ENCODE measurements at regions not wholly inside any gene's neighbourhood (a gene's known extent, or its start where the extent isn't known, plus 50 kb on each side); places are given as distances from the start of the nearest gene placed in this dataset.

DNA sequence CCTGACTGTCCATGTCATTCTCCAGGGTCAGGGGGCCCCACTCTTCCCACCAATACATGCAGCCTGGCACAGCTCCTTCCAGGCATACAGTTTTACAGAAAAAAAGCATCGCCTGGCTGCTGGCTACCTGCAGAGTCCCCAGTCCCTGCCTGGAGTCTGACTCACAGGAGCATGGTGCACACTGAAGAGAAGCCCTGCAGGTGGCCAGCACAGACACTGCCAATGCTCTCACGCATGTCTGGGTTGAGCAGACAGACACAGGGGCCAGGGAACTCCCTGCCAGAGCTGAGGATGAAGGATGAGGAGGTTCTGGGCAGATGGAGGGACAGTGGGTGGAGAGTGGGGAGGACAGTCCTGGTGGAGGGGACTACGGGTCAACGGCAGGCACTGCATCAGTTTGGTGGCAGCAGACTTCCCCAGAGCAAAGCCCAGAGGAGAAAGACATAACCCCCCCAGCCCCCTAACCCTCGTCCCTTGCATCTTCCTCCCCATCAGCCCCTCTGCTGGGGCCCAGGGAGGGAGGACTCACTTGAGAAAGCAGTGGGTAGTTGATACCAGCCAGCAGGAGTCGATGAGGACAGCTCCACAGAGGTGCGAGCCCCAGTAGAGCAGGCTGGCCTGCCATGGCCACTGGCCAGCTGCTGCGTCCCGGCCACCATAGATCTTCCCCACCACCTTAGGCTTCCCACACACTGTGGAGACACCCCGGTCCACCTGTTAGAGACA, 72.9 kb upstream of the SPTLC1 start:
- DNase-seq (ENCODE audit: low read depth), result no peak
- in situ Hi-C loops (cut with HindIII; ENCODE audit: low pct_unique_long_range_greater_than_20kb, low sequenced_read_pairs), result no loop called here

DNA sequence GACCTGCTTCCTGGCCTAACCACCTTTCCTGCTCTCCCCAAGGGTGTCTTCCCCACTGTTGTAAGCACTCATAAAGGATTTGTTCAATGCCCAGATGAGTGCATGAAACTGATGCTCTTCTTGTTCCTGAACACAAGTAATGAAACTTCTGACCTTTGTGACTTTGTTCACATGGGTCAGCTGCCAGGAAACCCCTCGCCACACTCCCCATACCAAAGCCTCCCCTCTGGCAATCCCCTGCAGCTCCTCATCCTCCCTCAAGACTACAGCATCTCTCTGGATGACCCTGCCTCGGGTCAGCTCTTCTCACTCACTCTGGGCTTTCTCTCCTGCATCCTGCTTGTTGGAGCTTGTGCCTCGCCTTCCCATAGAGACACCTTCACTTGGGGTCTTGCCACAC, 72.2 kb upstream of the SPTLC1 start:
- DNase-seq (ENCODE audit: low read depth), result no peak
- in situ Hi-C loops (cut with HindIII; ENCODE audit: low pct_unique_long_range_greater_than_20kb, low sequenced_read_pairs), result no loop called here

DNA sequence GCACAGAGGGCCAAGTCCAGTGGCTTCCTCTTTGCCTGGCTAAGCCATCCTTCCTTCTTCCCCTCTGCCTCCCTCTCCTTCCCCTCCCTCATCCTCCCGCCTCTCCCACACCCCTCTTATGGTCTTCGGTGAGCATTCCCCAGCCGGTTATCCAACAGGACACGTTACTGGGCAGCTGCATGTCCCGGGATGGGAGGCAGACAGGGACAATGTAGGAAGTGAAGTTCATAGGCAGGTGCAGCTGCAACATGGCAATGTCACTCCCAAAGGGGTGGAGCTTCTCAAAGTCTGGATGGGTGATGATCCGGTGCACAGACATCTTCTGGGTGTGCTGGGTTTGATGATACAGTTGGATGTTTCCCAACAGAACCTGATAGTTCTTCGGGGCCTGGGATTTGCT, 71.4 kb upstream of the SPTLC1 start:
- no peak for DNase-seq (ENCODE audit: low read depth)
- in situ Hi-C loops (cut with HindIII; ENCODE audit: low pct_unique_long_range_greater_than_20kb, low sequenced_read_pairs), result no loop called here

DNA sequence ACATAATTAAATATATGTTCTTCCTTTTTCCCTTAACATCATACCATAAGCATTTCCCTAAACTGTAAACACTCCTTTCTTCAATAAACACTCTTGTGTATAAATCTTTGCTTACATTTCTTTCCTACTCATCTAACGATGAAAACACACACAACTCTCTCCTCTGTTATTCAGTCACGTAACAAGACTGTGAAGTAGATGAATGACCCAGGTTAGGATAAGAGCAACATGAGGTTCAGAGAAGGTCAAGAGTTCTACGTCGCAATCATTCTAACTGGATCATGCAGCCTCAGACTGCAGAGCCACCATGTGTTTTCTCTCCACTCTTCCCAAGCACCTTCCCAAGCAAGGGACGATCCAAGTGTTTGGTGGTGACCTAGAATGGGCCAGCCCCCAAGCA, 70.5 kb upstream of the SPTLC1 start:
- DNase-seq (ENCODE audit: low read depth), result no peak
- in situ Hi-C loops (cut with HindIII; ENCODE audit: low pct_unique_long_range_greater_than_20kb, low sequenced_read_pairs), result no loop called here

DNA sequence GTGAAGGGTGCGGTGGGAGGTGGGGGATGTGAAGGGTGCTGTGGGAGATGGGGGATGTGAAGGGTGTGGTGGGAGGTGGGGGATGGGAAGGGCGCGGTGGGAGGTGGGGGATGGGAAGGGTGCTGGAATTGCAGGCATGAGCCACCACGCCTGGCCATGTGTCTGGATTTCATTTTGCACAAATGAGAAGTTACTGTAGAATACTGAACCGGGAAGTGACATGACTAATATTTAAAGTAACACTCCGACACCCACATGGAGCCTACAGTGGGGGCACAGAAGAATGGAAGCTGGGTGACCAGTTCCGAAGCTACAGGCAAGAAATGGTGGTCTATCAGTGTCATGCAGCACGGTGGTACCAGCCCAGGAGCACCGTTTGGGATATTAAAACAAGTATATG, 69.9 kb upstream of the SPTLC1 start:
- no peak for DNase-seq (ENCODE audit: low read depth)
- in situ Hi-C loops (cut with HindIII; ENCODE audit: low pct_unique_long_range_greater_than_20kb, low sequenced_read_pairs), result no loop called here

DNA sequence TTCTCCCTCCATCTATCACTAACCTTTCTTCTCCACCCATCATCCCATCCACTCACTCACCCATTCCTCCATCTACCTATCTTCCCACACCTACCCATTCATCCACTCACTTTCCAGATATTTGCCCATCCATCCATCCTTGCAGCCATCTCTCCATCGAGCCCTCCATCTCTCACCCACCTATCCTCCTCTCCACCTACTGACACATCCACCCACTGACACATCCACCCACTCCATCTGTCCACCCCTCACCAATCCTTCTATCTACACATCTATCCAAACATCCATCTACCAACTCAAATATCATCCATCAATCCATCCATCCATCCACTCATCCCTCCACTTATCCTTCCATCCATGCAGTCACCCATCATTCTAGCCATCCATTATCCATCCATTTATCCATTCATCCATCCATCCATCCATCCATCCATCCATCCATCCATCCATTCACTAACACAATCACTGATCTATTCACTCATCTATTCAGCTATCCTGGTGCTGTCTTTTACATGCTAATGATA, 68.9 kb upstream of the SPTLC1 start:
- in situ Hi-C loops (cut with HindIII; ENCODE audit: low pct_unique_long_range_greater_than_20kb, low sequenced_read_pairs), result no loop called here
- no peak for DNase-seq (ENCODE audit: low read depth)

DNA sequence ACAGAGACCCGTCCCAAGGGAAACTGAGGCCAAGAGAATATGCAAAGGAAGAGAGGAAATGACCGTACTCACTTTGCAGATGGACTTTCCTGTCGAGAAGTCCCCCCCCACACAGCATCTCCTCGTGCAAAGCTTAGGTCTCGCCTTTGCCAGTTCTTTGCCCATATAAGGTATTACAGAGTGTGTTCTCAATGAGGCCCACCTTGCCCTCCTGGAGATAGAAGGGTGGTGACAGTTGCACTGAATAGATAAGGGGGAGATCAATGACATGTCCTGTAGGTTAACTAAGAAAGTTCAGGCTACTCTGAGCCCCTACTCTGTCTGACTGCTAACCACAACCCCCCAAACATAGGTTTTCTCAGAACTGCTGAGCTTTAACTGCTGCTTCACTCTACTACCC, 68.2 kb upstream of the SPTLC1 start:
- in situ Hi-C loops (cut with HindIII; ENCODE audit: low pct_unique_long_range_greater_than_20kb, low sequenced_read_pairs), result no loop called here
- no peak for DNase-seq (ENCODE audit: low read depth)

DNA sequence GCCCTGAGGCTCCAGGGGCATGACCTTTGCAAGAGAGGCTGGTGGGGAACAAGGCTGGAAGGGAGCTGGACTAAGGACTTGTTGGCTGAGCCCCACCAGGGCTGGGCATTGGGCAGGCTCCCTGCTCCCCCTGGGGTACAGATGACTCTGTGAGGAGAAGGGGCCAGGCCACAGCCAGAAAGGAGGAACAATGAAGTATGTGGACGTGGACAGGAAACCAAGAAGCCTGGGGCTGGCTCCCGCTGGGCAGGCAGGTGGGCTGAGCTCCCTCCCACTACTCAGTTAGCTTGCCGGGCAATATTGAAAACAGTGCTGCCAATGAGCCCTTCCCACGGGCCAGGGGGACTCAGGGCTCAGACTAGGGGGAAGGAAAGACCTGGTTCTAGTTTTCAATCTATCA, 66.1 kb upstream of the SPTLC1 start:
- in situ Hi-C loops (cut with HindIII; ENCODE audit: low pct_unique_long_range_greater_than_20kb, low sequenced_read_pairs), result no loop called here
- no peak for DNase-seq (ENCODE audit: low read depth)

DNA sequence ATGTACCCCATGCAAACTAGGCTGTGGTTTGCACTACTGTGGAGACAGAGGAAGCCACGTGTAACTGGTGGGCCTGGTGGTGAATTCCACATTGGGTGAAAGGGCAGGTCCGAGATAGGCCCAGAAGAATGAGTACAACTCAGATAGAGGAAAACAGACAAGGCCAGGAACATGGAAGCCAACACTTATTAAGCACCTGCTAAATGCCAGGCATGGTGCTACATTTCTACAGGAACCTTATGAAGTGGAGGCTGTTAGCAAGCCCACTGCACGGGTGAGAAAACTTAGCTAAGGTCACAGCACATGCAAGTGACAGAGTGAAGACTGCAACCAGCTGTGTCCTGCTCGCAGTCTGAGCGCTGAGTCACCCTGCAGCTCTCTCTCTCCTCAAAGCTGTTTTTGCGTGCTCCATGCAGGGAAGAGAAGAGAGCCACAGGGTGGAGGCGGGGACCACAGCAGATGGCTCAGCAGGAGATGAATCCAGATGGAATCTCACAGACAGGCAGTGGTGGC, 65.5 kb upstream of the SPTLC1 start:
- in situ Hi-C loops (cut with HindIII; ENCODE audit: low pct_unique_long_range_greater_than_20kb, low sequenced_read_pairs), result no loop called here
- peak; percentile 76 for DNase-seq (ENCODE audit: low read depth)

DNA sequence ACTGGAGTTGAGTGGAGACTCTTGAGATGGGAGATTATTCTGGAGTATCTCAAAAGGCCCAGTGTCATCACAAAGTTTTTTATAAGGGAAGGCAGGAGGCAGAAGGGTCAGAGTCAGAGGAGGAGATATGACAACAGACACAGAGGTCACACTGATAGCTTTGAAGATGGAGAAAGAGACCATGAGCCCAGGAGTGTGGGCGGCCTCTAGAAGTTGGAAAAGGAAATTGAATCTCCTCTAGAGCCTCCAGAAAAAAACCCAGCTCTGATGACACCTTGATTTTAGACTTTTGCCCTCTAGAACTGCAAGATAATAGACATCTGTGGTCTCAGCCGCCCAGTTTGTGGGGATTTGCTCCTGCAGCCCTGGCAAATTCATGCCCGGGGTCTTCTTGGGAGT, 64.8 kb upstream of the SPTLC1 start:
- no peak for DNase-seq (ENCODE audit: low read depth)
- in situ Hi-C loops (cut with HindIII; ENCODE audit: low pct_unique_long_range_greater_than_20kb, low sequenced_read_pairs), result no loop called here

DNA sequence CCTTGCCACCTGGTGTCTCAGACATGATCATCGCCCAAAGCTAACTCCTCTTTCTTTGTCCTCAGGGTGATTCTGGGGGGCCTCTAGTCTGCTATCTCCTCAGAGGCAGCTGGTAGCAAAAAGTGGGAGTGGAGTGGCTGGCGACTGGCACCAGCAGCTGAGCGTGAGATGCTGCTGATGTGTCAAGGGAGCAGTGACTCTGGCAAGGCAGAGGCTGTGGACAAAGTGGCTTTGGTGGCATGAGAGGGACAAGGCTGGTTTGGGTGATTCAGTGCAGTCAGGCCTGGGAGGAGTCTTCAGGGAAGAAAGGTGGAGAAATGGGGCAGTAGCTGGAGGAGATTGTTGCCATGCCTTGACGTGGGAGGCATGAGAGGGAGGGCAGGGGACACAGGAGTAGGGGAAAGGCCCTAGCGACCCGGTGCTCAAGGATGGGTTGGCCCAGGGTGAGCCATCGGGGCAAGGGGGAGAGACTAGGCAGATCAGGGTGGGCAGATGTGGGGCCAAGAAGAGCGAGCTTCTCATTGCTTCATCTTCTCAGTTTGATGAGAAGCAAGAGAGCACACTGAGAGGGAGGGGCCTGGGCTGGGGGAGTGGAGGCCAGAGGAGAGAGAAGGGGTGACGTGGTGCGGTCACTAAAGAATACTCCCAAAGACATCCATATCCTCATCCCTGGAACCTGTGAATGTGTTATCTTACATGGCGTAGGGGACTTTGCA, 64.2 kb upstream of the SPTLC1 start:
- DNase-seq (ENCODE audit: low read depth), result no peak
- in situ Hi-C loops (cut with HindIII; ENCODE audit: low pct_unique_long_range_greater_than_20kb, low sequenced_read_pairs), result no loop called here

DNA sequence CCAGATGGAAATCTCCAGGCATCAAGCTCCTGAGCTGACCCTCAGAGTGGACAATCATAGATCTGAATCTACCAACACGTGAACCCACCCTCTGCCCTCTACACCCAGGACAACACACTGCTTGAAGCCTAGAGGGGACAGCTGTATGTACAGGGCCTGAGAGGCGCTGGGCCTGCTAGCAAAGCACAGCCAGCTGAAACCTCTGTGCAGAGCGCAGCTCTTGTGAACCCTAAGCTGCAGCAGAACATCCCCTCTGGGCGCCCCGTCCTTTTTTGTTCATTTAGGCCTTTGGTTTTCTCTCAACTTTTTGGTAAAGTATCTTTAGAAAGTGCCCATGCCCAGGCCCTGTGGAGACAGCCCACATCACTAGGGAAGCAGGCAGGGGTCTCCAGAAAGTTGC, 62.4 kb upstream of the SPTLC1 start:
- no peak for DNase-seq (ENCODE audit: low read depth)
- in situ Hi-C loops (cut with HindIII; ENCODE audit: low pct_unique_long_range_greater_than_20kb, low sequenced_read_pairs), result no loop called here

DNA sequence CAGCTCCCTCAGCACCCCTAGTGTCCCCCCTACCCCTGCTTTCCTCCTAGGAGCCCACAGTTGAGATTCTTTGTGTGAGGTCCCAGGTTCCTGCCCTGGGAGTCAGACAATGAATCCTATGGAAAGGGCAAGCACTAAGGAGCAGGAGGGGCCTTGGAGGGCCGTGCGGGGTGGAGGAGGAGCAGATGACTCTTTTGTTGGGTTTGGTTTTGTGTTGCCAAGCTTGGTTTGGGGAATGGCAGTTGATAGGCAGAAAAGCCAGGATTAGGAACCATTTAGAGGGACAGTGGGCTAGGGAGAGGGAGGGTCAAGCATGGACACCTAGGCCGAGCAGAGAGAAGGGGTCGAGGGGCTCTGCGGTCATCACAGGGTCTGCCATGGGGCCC, 61.6 kb upstream of the SPTLC1 start:
- in situ Hi-C loops (cut with HindIII; ENCODE audit: low pct_unique_long_range_greater_than_20kb, low sequenced_read_pairs), result no loop called here
- no peak for DNase-seq (ENCODE audit: low read depth)

DNA sequence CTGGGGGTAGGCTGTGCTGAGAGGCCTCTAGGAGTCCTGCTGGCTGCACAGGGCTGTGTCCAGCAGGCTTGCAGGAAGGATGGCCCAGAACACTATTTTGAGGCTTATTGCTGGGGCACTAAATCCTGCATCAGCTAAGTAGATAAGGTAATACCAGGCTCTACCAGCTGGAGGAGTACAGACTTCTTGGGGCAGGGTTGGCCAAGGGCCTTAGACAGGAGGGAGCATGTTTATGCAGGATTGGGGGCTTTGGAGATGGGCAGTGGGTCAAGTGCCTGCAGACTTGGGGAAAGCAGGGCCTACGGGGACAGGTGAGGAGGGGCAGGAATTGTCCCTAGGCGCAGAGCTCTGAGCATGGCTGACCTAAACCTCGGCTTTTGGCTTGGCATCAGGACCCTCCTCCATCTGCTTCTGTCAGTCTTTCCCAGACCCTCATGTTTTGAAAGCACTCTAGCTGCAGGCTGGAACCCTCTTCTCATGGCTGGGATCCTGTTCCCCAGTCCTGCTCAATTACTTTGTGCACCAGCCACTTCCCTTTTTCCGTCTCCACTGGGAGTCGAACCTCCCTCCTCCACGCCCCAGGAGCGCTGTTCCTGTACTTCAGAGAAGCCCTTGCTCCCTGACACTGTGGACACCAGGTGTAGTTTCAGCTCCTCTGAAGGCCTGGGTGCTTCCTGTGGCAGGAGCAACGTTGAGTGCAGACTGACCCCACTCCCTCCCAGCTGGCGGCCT, 61.0 kb upstream of the SPTLC1 start:
- in situ Hi-C loops (cut with HindIII; ENCODE audit: low pct_unique_long_range_greater_than_20kb, low sequenced_read_pairs), result no loop called here
- DNase-seq (ENCODE audit: low read depth), result no peak

DNA sequence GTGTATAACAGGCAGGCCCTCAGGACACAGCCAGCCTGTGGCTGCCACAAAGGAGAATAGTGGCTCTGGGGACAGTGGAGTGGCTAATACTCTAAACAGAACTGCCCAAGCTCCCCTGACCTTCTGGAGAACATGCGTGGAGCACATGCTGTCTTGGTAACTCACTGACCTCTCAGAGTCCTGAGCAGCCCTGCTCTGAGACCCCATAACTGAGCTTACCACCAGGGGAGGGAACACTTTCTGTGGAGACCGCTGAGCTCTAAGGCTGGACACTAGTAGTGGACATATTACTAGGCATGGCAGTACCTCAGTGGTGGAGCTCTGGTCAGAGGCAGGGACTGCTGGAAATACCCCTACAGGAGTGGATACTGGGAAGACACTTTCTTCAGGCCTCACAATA, 60.2 kb upstream of the SPTLC1 start:
- in situ Hi-C loops (cut with HindIII; ENCODE audit: low pct_unique_long_range_greater_than_20kb, low sequenced_read_pairs), result no loop called here
- no peak for DNase-seq (ENCODE audit: low read depth)

DNA sequence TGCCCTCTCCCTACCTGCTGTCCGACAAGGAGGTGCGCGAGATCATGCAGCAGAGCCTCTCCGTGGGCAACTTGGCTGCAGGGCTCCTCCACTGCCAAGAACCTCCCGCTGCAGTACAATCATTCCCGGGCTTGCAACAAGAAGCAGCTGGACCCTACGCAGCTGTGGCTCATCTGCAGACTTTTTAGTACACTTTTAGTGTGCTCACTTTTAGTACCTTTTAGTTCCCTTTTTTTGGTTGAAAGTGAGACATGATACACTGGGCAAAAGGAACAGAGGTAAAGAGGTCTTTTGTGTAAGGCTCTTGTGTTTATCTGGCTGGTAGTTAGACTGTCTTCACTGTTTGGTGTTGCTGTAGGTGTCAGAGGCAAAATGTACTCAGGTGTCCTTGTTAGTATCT, 58.1 kb upstream of the SPTLC1 start:
- in situ Hi-C loops (cut with HindIII; ENCODE audit: low pct_unique_long_range_greater_than_20kb, low sequenced_read_pairs), result no loop called here
- no peak for DNase-seq (ENCODE audit: low read depth)

DNA sequence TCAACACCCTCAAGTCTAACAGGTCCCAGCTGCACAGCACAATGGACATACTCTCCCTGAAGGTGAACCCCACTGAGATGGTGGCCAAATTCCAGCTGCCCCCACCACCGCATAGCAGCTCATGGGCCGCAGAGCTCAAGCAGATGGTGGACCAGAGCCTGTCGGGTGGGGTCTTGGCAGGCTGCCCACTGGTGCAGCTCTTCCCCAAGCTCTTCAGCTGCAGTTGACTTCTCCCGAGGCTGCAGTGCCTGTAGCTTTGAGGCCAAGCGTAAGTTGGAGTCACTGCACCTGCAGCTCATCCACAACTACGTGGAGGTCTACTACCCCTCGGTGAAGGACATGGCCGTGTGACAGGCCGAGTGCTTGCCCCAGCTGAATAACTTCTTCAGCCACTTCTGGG, 56.6 kb upstream of the SPTLC1 start:
- no peak for DNase-seq (ENCODE audit: low read depth)
- in situ Hi-C loops (cut with HindIII; ENCODE audit: low pct_unique_long_range_greater_than_20kb, low sequenced_read_pairs), result no loop called here

DNA sequence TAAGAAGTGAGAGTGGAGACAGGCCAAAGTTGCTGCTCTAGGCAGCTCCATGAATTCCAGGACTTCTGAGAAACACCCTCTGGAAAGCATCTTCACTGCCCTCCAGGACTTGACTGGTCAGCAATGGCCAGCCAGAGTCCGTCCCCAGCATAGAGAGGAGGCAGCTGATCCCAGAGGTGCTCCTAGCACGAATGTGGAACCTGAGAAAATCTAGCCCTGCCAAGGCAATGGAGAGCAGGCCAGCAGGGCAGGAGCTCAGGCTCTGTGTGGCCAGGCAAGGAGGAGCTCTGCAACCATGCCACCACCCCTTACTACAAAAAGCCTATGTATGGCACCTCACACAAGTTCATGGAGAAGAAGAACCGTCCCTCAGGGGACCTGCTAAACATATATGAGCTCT, 56.1 kb upstream of the SPTLC1 start:
- in situ Hi-C loops (cut with HindIII; ENCODE audit: low pct_unique_long_range_greater_than_20kb, low sequenced_read_pairs), result no loop called here
- DNase-seq (ENCODE audit: low read depth), result no peak

DNA sequence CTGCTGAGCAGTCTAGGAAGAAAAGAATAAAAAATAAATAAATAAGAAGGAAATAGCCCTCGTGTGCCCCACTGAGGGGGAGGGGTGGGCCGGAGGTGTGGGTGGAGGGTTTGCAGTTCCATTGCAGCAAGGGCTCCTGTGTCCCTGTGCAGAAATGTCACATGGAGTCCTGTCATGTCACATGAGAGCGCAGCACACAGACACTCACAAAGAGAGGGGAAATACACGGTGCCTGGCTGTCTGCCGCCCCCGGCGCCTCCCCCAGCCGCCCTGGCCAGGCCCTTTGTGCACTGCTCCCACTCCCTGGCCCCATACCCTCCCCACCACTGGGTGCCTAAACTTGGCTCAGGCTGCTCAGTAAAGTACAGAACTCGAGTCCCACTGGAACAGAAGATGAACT, 55.6 kb upstream of the SPTLC1 start:
- in situ Hi-C loops (cut with HindIII; ENCODE audit: low pct_unique_long_range_greater_than_20kb, low sequenced_read_pairs), result no loop called here

More for the DNA sequence above, 55.6 kb upstream of the SPTLC1 start:
- no peak for DNase-seq (ENCODE audit: low read depth)

All from Caki2 (cell line).